HuH-7 (cell line): ENCODE measurements at regions not wholly inside any gene's neighbourhood (a gene's known extent, or its start where the extent isn't known, plus 50 kb on each side); places are given as distances from the start of the nearest gene placed in this dataset.

Source experiments
- DNase-seq: peaks from one replicate; pipeline ENCODE4 v3.0.0; 2011; ENCODE audit warnings: low spot score

DNA sequence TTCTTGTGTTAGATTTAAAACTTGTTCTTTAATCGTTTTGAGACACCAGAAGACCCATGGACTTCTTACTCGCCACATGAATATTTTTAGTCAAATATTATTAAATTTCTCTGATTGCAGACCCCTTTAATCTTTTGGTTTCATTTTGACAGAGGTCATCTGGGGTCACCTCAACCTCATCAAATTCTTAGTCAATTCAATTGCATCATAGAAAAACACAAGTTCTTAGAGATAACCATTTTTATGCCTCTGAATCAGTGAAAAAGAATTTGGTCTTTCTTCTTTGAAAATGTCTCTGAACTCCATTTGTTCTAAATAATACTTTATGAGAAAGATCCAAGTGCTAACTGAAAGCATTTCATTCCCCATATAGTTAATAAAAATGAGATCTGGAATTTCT, 55.2 kb upstream of the CBLN4 start:
- no peak for DNase-seq

DNA sequence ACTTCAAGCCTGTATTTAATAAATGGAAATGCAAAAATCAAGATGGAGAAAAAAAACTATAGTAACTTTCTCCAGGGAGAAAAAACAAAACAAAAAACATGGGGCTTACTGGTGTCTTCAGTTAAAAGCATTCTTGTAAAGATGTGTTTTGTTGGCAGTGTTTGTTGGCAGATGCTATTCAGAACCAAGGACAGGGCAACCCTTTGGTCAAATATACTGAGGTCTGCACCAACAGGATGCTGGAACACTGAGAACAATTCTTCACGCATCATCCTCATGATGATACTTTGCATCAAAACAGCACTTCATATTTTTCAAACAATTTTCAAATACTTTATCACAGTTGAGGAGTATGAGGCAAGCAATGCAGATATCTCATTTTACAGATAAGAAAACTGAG, 63.7 kb upstream of the CBLN4 start:
- DNase-seq = no peak

DNA sequence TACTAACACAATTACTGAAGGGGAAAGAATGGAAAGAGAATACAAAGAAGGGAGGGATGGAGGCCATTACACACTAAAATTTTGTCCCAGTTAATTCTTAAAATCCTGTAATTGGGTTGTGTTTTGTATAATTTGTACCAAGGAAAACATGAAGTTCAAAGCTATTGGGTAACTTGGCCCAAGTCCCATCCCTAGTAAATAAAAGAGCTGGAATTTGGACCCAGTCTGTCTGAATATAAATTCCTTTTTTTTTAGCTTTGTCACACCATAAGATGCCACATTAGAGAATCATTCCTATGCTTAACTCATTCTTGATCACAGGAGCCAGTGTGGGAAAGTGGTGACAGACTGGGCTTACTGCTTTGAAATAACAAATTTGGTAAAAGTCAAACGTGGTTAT, 66.8 kb upstream of the CBLN4 start:
- no peak for DNase-seq

DNA sequence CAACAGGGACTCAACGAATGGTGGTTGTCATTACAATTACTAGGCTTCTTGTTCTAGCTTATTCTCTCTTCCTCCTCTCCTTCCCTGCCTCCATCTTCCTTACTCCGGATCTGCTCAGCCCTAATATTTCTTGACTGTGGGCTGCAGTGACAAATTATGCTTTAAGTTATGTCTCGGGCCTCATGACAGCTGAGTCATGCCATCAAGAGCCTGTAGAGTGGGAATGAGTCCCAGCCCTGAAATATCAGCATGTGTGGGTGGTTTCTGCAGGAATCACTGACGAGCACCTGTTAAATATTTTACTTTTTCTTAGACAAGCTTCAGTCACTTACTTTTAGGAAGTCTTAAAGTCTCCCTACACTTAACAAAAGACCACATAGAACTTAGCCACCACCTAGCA, 83.1 kb upstream of the CBLN4 start:
- DNase-seq = no peak

DNA sequence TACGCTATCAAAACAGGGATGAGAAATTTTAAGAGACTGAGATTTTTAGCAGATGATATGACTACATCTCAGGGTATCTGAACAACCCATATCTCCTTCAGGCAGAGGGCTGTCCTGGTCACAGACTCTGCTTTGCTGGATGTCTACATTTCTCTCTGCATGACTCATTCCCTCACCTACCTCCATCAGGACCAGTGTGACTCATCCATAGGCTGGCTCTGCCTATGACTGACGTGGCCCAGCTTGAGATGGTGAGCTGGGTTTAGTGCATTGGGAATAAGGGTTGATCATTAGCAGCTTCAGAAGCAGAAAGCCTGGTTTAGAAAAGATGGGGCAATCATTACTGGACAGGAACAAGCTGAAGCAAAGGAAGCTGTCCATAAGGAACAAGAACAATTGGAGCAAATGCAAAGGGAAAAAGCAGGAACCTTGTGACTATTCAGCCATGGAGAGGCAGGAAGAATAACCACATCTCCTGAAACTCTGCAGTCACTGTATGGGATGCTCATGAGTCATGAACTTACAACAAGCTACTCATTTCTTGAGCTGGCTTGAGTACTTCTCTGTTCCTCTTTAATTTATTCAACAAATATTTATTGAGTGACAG, 86.4 kb upstream of the CBLN4 start:
- DNase-seq = no peak

DNA sequence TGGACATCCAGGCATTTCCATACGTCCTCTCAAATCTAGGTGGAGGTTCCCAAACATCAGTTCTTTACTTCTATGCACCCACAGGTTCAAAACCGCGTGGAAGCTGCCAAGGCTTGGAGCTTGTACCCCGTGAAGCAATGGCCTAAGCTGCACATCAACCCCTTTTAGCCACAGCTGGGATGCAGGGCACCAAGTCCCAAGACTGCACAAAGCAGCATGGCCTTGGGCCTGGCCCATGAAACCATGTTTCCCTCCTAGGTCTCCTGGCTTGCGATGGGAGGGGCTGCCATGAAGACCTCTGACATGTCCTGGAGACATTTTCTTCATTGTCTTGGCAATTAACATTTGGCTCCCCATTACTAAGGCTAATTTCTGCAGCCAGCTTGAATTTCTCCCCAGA, 88.9 kb upstream of the CBLN4 start:
- DNase-seq = no peak

DNA sequence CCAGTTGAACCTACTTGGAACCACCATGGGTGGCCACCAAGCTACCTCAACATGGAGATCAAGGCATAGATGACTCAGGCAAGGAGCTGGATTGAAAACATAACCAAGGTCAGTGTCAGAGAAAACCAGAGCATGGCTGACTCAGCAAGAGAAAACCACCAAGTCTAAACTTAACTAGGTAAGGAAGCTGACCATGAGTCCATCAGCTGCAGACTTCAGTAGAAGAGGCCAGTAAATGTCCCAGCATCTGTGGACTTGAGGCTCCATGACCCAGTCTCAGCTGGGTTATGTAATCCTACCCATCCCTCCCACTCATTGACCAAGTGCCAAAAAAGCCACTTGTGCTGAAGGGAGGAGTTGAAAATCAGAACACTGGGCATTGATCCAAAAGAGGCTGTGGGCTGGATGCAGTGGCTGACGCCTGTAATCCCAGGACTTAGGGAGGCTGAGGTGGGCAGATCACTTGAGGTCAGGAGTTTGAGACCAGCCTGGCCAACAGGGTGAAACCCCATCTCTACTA, 93.7 kb upstream of the CBLN4 start:
- no peak for DNase-seq

DNA sequence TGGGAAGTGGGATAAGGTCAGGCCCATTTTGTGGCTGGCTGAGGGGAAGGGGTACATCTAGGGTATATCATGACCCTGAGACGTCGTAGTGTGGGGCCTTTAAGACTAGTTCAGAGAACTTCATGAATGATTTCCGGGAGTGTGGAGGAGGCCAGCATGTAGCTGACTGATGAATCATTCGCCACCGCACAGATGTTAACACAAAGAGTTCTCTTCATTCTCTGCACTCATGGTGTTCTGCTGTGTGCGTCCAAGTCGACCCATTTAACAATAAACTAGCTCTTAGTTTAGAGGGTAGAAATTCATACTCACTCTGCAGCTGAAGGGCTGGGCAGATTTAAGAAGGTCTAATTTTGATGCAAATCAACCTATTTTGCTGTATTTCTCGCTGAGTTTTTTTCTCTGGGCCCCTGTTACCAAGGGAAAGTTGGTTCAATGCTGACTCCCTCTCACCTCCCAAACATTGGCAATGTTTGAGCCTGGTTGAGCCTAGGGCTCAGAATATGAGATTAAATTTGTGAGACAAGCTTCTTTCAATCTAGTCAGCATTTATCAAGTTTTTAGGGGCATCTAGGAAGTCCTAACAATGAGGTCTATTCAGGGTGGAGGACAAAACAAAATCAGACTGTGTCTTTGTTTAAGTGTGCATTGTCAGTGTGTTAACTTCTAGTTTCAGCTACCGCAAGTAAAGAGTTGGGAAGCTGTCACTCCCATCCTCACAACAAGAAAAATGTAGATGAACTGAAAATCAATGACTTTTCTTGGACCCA, 106.8 kb upstream of the CBLN4 start:
- no peak for DNase-seq

DNA sequence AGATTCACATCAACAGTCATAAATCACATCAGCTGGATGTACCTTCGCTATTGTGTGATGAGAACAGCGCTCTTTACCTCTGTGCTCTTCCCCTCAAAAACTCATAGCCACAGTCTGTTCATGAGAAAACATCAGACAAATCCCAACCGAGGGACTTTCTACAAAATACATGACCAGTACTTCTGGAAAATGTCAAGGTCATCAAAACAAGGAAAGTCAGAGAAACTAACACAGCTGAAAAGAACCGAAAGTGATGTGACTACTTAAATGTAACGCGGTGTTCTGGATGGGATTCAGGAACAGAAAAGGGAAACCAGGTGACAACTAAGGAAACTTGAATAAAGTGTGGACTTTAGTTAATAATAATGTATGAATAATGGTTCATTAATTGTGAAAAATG, 112.0 kb upstream of the CBLN4 start:
- no peak for DNase-seq

DNA sequence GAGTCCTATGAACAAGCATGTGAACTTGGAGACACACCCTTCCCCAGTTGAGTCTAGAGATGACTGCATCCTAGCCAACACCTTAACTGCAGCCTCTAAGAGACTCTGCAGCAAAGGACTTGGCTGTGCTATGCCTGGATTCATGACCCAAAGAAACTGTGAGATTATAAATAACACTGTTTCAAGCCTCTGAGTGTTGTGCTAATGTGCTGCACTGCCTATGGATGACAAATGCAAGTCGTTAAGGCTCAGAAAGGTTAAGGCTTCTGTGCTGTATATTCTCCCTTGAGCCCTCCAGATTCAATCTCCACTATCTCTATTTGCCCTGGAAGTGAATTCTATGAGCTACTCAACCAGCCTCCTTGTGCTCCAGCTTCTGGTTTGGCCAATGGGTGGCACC, 116.5 kb upstream of the CBLN4 start:
- no peak for DNase-seq

DNA sequence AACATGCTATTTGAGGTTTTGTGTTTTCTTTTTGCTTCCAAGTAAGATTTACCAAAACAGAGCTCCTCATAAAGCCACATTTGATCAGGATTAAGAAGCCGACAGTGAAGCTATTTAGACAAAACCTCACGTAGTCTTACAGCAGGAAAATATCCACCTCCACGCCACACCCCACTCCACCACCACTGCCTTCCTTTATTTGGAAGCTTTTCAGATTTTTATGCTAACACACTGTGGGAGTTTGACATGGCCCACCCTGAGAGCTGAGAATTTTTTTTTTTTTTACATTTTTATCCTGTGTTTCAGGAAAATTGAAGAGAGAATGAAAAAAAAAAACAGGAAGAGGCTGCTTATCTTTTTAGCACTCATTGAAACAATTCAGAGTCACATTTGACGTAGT, 104.8 kb upstream of the MC3R start:
- no peak for DNase-seq

DNA sequence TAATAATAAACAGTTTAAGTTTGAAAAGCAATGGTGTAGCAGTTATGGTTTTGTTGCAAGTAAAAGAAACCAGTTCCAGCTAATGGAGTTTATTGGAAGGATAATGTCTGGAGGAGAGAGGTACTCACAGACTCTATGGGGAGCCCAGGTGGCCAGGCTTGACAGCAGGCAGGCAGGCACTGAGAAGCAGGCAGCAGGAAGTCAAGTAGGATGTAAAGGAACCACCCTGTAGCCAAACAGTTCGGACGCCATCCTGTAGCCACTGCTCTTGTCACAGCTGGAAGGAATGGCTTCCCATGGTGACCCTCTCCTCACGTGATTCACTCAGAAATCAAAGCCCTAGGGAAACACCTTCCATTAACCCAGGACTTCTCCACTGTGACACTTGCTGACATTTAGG, 96.7 kb upstream of the MC3R start:
- no peak for DNase-seq

DNA sequence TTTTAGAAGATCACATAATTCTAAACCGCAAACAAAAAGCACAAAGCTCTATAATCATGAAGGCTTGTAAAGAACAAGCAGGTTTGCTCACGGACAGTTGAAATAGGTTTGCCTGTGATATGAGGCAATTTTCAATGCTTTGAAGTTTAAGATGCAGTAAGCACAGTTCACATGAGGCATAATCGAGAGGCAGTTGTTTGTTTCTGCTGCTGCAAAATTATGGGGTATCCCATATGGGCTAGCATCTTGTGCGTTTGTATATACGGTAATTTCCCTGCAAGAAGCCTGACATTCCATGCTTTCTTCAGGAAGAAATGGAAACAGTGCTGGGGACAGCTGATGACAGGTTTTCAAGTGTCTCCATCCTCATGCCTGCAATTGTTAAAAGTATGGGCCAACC, 94.6 kb upstream of the MC3R start:
- no peak for DNase-seq

DNA sequence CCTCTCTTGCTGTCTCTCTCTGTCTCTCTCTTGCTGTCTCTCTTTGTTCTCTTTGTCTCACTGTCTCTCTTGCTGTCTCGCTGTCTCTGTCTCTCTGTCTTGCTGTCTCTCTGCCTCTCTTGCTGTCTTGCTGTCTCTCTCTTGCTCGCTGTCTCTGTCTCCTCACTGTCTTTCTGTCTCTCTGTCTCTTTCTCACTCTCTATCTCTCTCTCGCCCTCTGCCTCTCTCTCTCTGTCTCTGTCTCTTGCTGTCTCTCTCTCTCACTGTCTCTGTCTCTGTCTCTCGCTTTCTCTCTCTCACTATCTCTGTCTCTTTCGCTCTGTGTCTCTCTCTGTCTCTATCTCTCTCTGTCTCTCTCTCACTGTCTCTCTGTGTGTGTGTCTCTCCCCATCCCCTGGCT, 92.9 kb upstream of the MC3R start:
- no peak for DNase-seq

DNA sequence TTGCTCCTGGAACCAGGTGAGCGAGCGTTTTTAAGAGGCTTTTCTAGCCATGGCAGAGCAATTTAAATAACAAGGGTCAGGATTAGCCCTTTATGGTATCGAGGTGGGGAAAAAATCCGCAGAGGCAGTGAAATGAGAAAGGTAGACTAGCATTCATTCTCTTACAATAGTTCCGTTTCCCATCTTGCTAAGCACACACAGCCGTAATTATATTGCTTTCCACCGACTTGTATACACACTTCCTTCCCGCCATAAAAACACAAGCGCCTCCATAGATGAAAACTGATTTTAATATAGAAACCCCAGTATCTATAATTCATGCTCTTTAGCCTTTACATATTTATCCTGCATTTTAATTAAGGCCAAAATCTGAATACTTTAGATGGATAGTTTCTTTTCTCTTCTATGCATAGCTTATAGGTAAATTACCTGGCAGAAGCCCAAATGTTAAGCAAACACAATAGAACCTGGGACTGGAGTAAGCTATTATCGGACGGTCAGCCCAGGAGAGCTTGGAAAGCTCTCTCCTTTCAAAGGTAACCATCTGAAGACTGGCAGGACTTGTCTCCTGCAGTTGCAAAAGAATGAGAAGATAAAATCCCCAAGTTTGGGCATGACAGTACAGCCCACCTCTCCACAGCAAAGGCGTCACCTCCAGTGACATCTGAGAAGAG, 90.9 kb upstream of the MC3R start:
- no peak for DNase-seq

DNA sequence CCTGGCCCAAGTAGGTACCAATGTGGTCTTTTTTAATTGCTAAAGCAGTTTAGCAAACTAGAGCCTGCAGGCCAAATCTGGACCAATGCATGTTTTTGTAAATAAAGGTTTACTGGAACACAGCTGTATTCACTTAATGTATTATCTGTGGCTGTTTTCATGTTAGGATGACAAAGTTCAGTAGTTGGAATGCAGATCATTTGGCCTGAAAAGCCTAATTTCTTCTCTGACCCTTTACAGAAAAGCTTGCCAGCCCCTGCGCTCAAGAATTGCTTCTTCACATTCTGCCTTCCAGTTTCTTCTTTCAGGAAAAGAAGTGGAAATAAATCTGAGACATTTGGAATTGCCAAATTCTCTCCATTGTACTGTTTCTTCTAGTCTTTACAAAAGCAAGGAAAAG, 90.0 kb upstream of the MC3R start:
- no peak for DNase-seq

DNA sequence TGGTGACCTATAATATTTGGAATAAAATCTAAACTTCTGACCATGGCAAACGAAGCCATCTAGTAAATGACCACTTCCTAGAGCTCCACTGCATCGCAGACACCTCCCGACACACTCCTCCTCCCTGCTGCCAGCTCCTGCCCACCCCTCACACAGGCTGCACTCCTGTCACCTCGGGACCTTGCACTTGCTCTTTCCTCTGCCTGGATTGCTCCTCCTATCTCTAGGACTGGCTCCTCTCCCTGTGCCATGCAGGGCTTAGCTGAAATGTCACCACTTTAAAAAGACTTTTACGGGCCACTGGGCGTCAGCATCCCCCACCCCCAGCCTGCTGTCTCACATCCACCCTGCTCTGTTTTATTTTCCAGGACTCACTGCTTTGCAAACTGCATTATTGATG, 87.6 kb upstream of the MC3R start:
- DNase-seq = no peak

DNA sequence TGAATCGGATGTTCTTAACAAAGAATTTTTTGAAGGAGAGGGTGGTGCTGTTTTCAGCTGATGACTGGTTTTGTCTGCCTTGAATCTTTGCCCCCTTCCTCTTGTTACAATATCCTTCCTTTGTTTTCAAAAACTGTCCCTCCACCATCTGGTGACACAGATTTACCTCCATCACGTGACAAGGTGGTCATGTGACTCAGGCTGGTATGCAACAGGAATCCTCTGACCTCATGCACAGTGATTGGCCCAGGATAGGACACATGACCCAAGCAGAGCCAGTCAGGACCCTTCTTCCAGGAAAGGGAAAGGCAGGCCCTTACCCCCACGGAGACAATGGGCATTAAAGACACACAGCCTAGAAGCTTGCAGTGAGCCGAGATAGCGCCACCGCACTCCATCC, 84.7 kb upstream of the MC3R start:
- no peak for DNase-seq

DNA sequence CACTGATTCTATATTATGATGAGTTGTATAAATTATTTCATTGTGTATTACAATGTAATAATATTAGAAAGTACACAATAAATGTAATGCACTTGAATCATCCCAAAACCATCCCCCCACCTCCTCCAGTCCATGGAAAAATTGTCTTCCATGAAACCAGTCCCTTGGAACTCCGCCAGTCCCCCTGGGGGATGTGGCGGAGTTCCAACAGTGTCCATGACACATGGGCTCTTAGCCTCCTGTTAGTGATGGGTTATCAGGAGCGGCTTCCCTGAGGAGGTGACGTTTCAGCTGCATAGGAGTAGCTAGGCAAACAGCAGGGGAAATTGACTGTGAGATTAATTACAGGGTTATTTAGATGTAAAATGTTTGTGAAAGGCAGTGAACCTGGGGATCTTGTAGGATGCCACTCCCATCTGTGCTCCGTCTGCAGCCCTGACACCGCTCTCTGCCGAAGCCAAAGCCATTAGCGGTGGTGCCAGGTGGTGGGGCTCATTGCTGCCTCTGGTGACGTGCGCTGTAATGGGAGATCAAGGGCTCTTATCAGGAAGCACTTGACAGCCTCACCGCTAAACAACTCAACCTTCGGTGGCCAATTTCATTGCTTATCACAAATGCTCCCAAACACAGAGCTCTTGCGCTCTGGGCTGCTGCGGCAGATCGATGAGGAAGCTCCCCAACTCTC, 81.6 kb upstream of the MC3R start:
- DNase-seq = no peak

DNA sequence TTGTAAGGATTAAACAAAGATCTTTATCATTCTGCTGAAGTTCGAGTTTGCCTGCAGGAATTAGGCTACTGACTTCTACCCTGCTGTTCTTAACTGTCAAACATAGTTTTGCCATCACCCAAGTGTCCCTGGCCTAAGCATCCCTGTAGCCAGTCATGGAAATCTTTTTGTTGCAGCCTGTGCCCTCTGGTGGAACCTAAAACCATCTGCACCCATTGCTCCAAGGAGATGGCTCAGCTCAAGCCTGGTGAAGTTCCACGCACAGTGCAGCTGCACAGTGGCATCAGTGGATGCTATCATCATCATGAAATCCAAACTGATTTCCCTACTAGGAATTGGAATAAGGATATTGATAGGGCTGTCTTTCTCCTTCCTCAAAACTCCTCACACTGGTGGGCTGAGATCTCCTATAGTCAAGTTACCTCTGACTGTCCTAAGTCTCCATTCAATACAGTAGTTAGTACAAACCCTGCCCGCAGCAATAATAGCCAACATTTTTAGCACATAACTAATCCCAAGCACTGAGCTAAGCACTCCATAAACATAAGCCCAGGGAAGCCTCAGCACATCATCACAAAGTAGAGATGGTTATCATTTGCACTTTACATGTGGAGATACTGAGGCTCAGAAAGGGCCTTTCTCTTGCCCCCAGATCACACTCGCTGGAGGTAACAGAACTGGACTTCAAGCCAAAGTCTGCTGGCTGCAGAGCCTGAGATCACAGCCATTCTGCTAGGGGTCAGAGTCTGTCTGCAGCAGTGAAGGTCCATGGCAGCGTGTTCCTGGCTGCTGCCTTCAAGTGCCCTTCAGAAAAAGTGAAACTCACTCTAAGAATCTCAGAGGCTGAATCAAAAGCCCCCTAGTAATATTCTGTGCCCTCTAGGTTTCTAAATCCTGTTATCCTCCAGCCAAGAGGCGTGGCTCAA, 77.2 kb upstream of the MC3R start:
- peak; percentile 20 for DNase-seq

DNA sequence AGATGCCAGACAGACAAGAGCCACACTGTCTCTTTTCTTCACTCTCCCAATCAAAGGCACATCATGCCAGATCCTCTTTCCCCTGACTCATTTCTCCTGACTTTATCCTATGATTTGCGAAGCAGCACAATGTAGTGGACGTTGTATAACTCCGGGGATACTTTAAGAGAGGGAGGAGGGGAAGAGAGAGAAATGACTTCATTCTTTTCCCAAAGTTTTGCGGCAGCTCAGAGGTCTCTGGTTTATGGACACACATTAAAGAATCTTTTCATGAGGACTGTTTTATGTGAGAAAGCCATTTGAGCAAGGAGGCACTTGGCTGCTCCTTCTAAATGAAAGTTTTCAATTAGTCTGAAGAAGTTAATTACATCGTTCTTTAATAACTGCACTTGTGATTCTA, 75.1 kb upstream of the MC3R start:
- DNase-seq = no peak

DNA sequence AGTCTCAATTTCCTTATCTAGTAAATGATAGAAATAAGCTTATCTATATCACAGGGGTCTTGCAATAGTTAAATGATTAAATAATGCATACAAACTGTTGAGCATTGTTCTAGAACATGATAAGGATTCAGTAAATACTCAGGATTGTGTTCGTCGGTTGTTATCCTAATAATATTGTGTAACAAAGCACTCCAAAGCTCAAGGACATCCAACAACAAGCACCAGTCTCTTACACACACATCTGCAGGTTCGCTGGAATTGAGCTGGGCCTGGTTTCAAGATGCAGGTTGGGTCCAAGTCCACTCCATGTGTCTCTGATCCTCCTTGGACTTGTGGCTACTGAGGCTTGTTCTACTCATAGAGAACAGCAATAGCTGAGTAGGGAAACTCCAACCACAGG, 74.1 kb upstream of the MC3R start:
- no peak for DNase-seq
